HepG2 (cell line): ENCODE measurements at regions not wholly inside any gene's neighbourhood (a gene's known extent, or its start where the extent isn't known, plus 50 kb on each side); places are given as distances from the start of the nearest gene placed in this dataset.

Experiments
- CTCF ChIP-seq: sonication (generic); formaldehyde crosslinking; IDR thresholded peaks from 2 replicates; pipeline ENCODE4 v1.5.0; 2020; ENCODE audit warnings: mild to moderate bottlenecking, missing genetic modification reagents, moderate library complexity
- DNMT3B ChIP-seq: conservative IDR thresholded peaks from 2 replicates; pipeline ENCODE4 v1.6.1; 2016; ENCODE audit warnings: missing biosample characterization, control low read depth
- FOXA3 ChIP-seq: IDR thresholded peaks from 2 replicates; pipeline ENCODE4 v1.6.1; 2016; ENCODE audit warnings: missing genetic modification reagents, missing compliant biosample characterization
- FOXJ3 ChIP-seq: sonication (generic); formaldehyde crosslinking; IDR thresholded peaks from 2 replicates; pipeline ENCODE4 v1.4.0; 2020; ENCODE audit warnings: missing genetic modification reagents, mild to moderate bottlenecking, borderline replicate concordance
- FOXK1 ChIP-seq: sonication (generic); formaldehyde crosslinking; IDR thresholded peaks from 2 replicates; pipeline ENCODE4 v1.4.0; 2020; ENCODE audit warnings: low read depth, missing genetic modification reagents, borderline replicate concordance
- HES4 ChIP-seq: sonication (generic); formaldehyde crosslinking; IDR thresholded peaks from 2 replicates; pipeline ENCODE4 v1.9.0; 2021; ENCODE audit warnings: mild to moderate bottlenecking, missing genetic modification reagents, borderline replicate concordance
- HMGXB4 ChIP-seq, 2 experiments: sonication (generic) in 1 of 2; formaldehyde crosslinking in 1 of 2; IDR thresholded peaks; 2 replicates each; pipeline versions ENCODE4 v1.4.0 to v1.6.1; 2018 to 2020; ENCODE audit warnings: missing genetic modification reagents in 2 of 2, borderline replicate concordance in 1 of 2, low read depth in 1 of 2, mild to moderate bottlenecking in 1 of 2, missing biosample characterization in 1 of 2
- ISL2 ChIP-seq: sonication (generic); formaldehyde crosslinking; IDR thresholded peaks from 2 replicates; pipeline ENCODE4 v1.5.0; 2020; ENCODE audit warnings: missing genetic modification reagents
- MXD4 ChIP-seq: IDR thresholded peaks from 2 replicates; pipeline ENCODE4 v1.6.1; 2016; ENCODE audit warnings: mild to moderate bottlenecking, missing biosample characterization, missing genetic modification reagents
- PAXIP1 ChIP-seq: sonication (generic); formaldehyde crosslinking; conservative IDR thresholded peaks from 2 replicates; pipeline ENCODE4 v1.4.0; 2020; ENCODE audit warnings: mild to moderate bottlenecking, missing genetic modification reagents, moderate library complexity
- SMAD3 ChIP-seq: sonication (generic); formaldehyde crosslinking; IDR thresholded peaks from 2 replicates; pipeline ENCODE4 v1.4.0; 2020; ENCODE audit warnings: missing genetic modification reagents
- SOX13 ChIP-seq, 3 experiments: fragments of 450-650 bp in 1 of 3; sonication (generic) in 1 of 3; formaldehyde crosslinking in 1 of 3; IDR thresholded peaks in 2 of 3; conservative IDR thresholded peaks in 1 of 3; 2 replicates each; pipeline versions ENCODE4 v1.5.0 to v1.6.1; 2016 to 2020; ENCODE audit warnings: antibody characterized with exemption in 1 of 3, mild to moderate bottlenecking in 1 of 3, missing compliant biosample characterization in 1 of 3, missing genetic modification reagents in 1 of 3, moderate library complexity in 1 of 3
- TOE1 ChIP-seq: sonication (generic); formaldehyde crosslinking; IDR thresholded peaks from 2 replicates; pipeline ENCODE4 v1.4.0; 2020; ENCODE audit warnings: mild to moderate bottlenecking, missing genetic modification reagents
- U2AF2 ChIP-seq: fragments of 200-400 bp; formaldehyde crosslinking; IDR thresholded peaks from 2 replicates; pipeline ENCODE4 v1.6.1; 2017; ENCODE audit warnings: low read depth, mild to moderate bottlenecking, low read length
- YEATS2 ChIP-seq: sonication (generic); formaldehyde crosslinking; IDR thresholded peaks from 2 replicates; pipeline ENCODE4 v1.4.0; 2020; ENCODE audit warnings: missing genetic modification reagents, borderline replicate concordance
- ZGPAT ChIP-seq: IDR thresholded peaks from 2 replicates; pipeline ENCODE4 v1.6.1; 2016; ENCODE audit warnings: mild to moderate bottlenecking
- ZNF12 ChIP-seq: sonication (generic); formaldehyde crosslinking; IDR thresholded peaks from 2 replicates; pipeline ENCODE4 v1.5.0; 2020; ENCODE audit warnings: missing genetic modification reagents
- ZNF331 ChIP-seq: sonication (generic); formaldehyde crosslinking; IDR thresholded peaks from 2 replicates; pipeline ENCODE4 v1.4.0; 2020; ENCODE audit warnings: missing genetic modification reagents
- ZNF501 ChIP-seq: sonication (generic); formaldehyde crosslinking; IDR thresholded peaks from 2 replicates; pipeline ENCODE4 v1.5.1; 2020; ENCODE audit warnings: mild to moderate bottlenecking, moderate library complexity, missing genetic modification reagents
- ZSCAN9 ChIP-seq: IDR thresholded peaks from 2 replicates; pipeline ENCODE4 v1.6.1; 2016; ENCODE audit warnings: borderline replicate concordance

GRCh38 chr2:177334940-177335543 is 57.5 kb upstream of the AGPS start (continued):
- TF ChIP-seq PAXIP1: no peak
- TF ChIP-seq ZSCAN9: 0 out of 2 replicates have a peak, but pooled peaks have one; percentile 54
- TF ChIP-seq ZNF12: peak; percentile 38; the same call in 1 of the 2 replicates
- peak; percentile 43; the same call in 1 of the 2 replicates for TF ChIP-seq ISL2
- no peak for TF ChIP-seq U2AF2
- peak; percentile 71; the same call in 1 of the 2 replicates for TF ChIP-seq DNMT3B (CRISPR knock-in tag)
- TF ChIP-seq MXD4 (CRISPR knock-in tag): peak; percentile 55; the same call in 1 of the 2 replicates
- no peak for TF ChIP-seq ZNF501 (CRISPR knock-in tag)
- TF ChIP-seq FOXJ3 (CRISPR knock-in tag): peak; percentile 56; the same call in 1 of the 2 replicates
- TF ChIP-seq HMGXB4 (CRISPR knock-in tag; IDR thresholded peaks at IDR 0.05; ENCODE audit: borderline replicate concordance in 1 of 2, low read depth in 1 of 2): 0 out of 4 replicates have a peak, but pooled peaks of 1 of the 2 experiments have one; percentile 27
- 0 out of 2 replicates have a peak, but pooled peaks have one; percentile 30 for TF ChIP-seq ZNF331 (CRISPR knock-in tag)
- peak; percentile 92 for TF ChIP-seq CTCF
- peak; percentile 67; the same call in 1 of the 2 replicates for TF ChIP-seq TOE1 (CRISPR knock-in tag)
- TF ChIP-seq YEATS2: 0 out of 2 replicates have a peak, but pooled peaks have one; percentile 19
- peak; percentile 61; the same call in 1 of the 2 replicates for TF ChIP-seq ZGPAT (CRISPR knock-in tag)
- TF ChIP-seq SOX13 (IDR thresholded peaks at IDR 0.05): no peak
- TF ChIP-seq SOX13 (CRISPR knock-in tag; conservative IDR thresholded peaks at IDR 0.05 in 1 of 2, IDR thresholded peaks at IDR 0.05 in 1 of 2): 0 out of 4 replicates have a peak, but pooled peaks of 1 of the 2 experiments have one; percentile 13
- no peak for TF ChIP-seq HES4 (CRISPR knock-in tag)
- peak; percentile 70 for TF ChIP-seq SMAD3 (CRISPR knock-in tag)
- peak; percentile 68; the same call in 1 of the 2 replicates for TF ChIP-seq FOXK1
- peak; percentile 66 for TF ChIP-seq FOXA3 (CRISPR knock-in tag)
